Stimulated activated naive B cell treated with anti-CD40 and anti-IgM and Interleukin-4, amounts not matched to agents 10 μg/mL and 1 μg/mL and 100 μg/mL, for 72 hours (primary cell): ENCODE measurements at regions not wholly inside any gene's neighbourhood (a gene's known extent, or its start where the extent isn't known, plus 50 kb on each side); places are given as distances from the start of the nearest gene placed in this dataset.
"Not testable (repeated sequence)": the region's sequence is repeated elsewhere in the genome, so short reads cannot be mapped to it uniquely, and the experiment has no call there.

Source experiments
- ATAC-seq, 2 donors: fragments of 150-1000 bp; cut with Tn5 transposase; replicated peaks; 2 replicates each; pipeline ENCODE4 v1.10.0; 2021; ENCODE audit warnings: moderate library complexity in 1 of 2
- DNase-seq: peaks from one replicate; pipeline ENCODE4 v3.0.0; 2021
- H3K27ac Mint-ChIP-seq: one replicate; pipeline ENCODE4 v1.8.0; 2022; ENCODE audit warnings: mild to moderate bottlenecking, mixed read lengths
- H3K27me3 Mint-ChIP-seq, 2 donors: one replicate each; pipeline ENCODE4 v1.8.0; 2022; ENCODE audit warnings: mixed read lengths in 2 of 2
- H3K36me3 Mint-ChIP-seq, 2 donors: one replicate each; pipeline ENCODE4 v1.8.0; 2022; ENCODE audit warnings: mixed read lengths in 2 of 2, mild to moderate bottlenecking in 1 of 2
- H3K4me1 Mint-ChIP-seq, 2 donors: one replicate each; pipeline ENCODE4 v1.8.0; 2022; ENCODE audit warnings: mixed read lengths in 2 of 2, mild to moderate bottlenecking in 1 of 2
- H3K4me3 Mint-ChIP-seq, 2 donors: one replicate each; pipeline ENCODE4 v1.8.0; 2022; ENCODE audit warnings: mild to moderate bottlenecking in 2 of 2, mixed read lengths in 2 of 2, moderate library complexity in 1 of 2
- H3K9me3 Mint-ChIP-seq, 2 donors: one replicate each; pipeline ENCODE4 v1.8.0; 2022; ENCODE audit warnings: mixed read lengths in 2 of 2, mild to moderate bottlenecking in 1 of 2

DNA sequence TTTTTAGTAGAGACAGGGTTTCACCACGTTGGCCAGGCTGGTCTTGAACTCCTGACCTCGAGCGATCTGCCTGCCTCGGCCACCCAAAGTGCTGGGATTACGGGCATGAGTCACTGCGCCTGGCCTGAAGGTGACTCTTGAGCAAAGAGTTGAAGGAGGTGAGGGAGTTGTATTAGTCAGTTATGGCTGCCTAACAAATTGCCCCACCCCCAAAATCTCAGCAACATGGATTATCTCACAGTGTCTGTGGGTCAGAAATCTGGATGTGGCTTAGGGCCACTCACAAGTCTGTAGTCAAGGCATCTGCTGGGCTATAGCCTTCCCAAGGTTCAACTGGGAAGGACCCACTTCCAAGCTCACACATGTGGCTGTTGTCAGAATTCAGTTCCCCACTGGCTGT lies 52.8 kb upstream of the ADGRE5 start:
- ATAC-seq = no peak
- Mint-ChIP-seq H3K27me3 (peaks cover 0 to 12% of the 10 kb centered on the region in 2 donors), H3K36me3 (no peaks in the 10 kb centered on the region)

DNA sequence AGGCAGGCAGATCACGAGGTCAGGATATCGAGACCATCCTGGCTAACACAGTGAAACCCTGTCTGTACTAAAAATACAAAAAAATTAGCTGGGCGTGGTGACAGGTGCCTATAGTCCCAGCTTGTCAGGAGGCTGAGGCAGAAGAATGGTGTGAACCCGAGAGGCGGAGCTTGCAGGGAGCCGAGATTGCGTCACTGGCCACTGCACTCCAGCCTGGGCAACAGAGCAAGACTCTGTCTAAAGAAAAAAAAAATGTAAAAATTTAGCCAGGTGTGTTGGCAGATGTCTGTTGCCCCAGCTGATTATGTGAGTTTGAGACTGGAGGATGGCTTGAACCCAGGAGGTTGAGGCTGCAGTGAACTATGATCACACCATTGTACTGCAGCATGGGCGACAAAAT lies 54.2 kb upstream of the ADGRE5 start:
- DNase-seq, H3K36me3 Mint-ChIP-seq, H3K4me1 Mint-ChIP-seq, H3K27me3 Mint-ChIP-seq, H3K9me3 Mint-ChIP-seq, H3K4me3 Mint-ChIP-seq, H3K27ac Mint-ChIP-seq, ATAC-seq: not testable (repeated sequence)

More for the DNA sequence above, 52.8 kb upstream of the ADGRE5 start:
- no peaks in the 10 kb centered on the region for H3K9me3 Mint-ChIP-seq
- no peak overlapping the region for H3K27ac Mint-ChIP-seq
- no peak for DNase-seq
- peaks cover 0 to 1% of the 10 kb centered on the region in 2 donors for H3K4me1 Mint-ChIP-seq
- H3K4me3 Mint-ChIP-seq = no peak overlapping the region

DNA sequence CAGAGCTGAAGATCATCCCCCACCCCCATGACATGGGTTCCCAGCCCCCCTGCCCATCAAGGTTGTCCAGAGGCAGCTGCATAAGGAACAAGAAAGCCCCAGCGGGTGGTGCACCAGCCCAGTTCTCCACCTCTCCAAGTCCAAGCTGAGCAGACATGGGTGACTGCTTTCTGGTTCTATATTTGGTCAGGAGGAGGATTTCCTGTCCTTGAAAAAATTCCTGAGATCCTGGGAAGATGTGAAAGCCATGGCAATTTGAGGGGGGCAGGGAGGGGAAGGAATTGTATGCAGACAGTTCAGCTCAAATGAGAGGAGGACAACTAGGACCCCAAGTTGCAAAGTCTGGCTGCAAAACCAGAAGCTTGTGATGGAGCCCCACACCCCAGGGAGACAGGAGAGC lies 55.4 kb upstream of the ADGRE5 start:
- no peak overlapping the region for H3K27ac Mint-ChIP-seq
- no peak overlapping the region for H3K4me3 Mint-ChIP-seq
- no peak for ATAC-seq
- peaks cover 0 to 1% of the 10 kb centered on the region in 2 donors for H3K4me1 Mint-ChIP-seq
- H3K9me3 Mint-ChIP-seq = no peaks in the 10 kb centered on the region
- peaks cover 0 to 3% of the 10 kb centered on the region in 2 donors for H3K36me3 Mint-ChIP-seq
- DNase-seq = no peak
- H3K27me3 Mint-ChIP-seq = peaks cover 0 to 5% of the 10 kb centered on the region in 2 donors

DNA sequence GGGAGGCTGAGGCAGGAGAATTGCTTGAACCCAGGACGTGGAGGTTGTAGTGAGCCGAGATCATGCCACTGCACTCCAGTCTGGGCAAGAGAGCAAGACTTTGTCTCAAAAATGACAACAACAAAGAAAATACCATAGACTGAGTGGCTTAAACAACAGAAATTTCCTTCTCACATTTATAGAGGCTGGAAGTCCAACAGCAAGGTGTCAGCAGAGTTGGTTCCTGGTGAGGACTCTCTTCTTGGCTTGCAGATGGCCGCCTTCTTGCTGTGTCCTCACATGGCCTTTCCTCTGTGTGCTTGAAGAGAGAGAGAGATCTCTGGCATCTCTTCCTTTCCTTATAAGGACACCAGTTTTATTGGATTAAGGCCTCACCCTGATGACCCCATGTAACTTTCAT lies 56.1 kb upstream of the ADGRE5 start:
- Mint-ChIP-seq H3K4me1 (peaks cover 0 to 1% of the 10 kb centered on the region in 2 donors), H3K27ac (no peak overlapping the region)
- ATAC-seq = no peak

DNA sequence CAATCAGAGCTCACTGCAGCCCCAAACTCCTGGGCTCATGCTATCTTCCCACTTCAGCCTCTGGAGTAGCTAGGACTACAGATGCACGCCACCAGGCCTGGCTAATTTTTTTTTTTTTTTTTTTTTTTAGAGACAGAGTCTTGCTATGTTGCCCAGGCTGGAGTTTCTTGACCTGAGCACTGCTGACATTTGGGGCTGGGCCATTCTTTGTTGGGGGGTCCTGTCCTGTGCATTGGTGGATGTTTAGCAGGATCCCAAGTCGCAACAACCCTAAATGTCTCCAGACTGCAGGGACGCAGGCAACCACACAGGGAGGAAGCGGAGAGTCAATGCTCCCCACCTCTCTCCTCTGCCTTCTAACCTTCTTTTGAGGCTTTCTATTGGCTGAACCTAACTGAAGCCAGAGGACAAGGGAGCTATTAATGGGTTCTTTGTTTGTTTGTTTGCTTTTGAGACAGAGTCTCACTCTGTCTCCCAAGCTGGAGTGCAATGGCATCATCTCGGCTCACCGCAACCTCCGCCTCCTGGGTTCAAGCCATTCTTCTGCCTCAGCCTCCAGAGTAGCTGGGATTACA lies 58.3 kb upstream of the ADGRE5 start:
- Mint-ChIP-seq H3K4me1 (peaks cover 0 to 1% of the 10 kb centered on the region in 2 donors), H3K4me3 (no peak overlapping the region), H3K36me3 (peaks cover 0 to 13% of the 10 kb centered on the region in 2 donors), H3K27me3 (no peaks in the 10 kb centered on the region), H3K27ac (no peak overlapping the region), H3K9me3 (peaks cover 0 to 6% of the 10 kb centered on the region in 2 donors)
- ATAC-seq (no peak), DNase-seq (no peak)

More for the DNA sequence above, 56.1 kb upstream of the ADGRE5 start:
- peaks cover 0 to 5% of the 10 kb centered on the region in 2 donors for H3K27me3 Mint-ChIP-seq
- DNase-seq = no peak
- H3K36me3 Mint-ChIP-seq = peaks cover 0 to 4% of the 10 kb centered on the region in 2 donors
- peaks cover 0 to 2% of the 10 kb centered on the region in 2 donors for H3K9me3 Mint-ChIP-seq
- no peak overlapping the region for H3K4me3 Mint-ChIP-seq

DNA sequence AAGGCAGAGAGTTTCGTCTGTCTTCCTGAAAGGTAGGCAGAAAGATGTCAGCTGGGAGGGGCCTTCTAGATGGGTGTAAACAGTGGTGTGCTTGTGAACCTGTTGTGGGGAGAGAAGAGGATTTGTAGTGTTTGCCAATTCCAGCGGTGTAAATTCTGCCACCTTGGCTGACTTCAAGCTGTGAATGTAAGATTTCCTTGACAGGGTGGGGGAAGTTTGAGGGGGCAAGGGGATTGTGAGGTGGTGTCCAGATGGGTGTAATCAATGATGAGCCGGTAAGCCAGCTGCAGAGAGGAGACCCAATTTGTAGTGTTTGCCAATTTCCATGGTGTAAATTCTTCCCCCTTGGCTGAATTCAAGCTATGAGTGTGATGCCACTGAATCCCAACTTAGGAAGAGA lies 61.0 kb upstream of the ADGRE5 start:
- Mint-ChIP-seq H3K4me3 (no peak overlapping the region), H3K36me3 (peaks cover 0 to 13% of the 10 kb centered on the region in 2 donors), H3K27me3 (no peaks in the 10 kb centered on the region), H3K27ac (no peak overlapping the region), H3K9me3 (peaks cover 0 to 6% of the 10 kb centered on the region in 2 donors), H3K4me1 (no peaks in the 10 kb centered on the region)
- DNase-seq (no peak), ATAC-seq (no peak)

DNA sequence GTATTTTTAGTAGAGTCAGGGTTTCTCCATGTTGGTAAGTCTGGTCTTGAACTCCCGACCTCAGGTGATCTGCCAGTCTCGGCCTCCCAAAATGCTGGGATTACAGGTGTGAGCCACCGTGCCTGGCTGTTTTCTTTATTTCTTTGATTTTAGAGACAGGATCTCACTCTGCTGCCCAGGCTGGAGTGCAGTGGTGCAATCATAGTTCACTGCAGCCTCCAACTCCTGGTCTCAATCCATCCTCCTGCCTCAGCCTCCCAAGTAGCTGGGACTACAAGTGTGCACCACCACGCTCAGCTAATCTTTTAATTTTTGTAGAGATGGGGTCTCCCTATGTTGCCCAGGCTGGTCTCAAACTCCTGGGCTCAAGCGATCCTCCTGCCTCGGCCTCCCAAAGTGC lies 61.5 kb upstream of the ADGRE5 start:
- not testable (repeated sequence) for H3K4me1 Mint-ChIP-seq, H3K27me3 Mint-ChIP-seq, H3K27ac Mint-ChIP-seq, ATAC-seq, DNase-seq, H3K4me3 Mint-ChIP-seq, H3K9me3 Mint-ChIP-seq
- peaks cover 0 to 13% of the 10 kb centered on the region in 2 donors for H3K36me3 Mint-ChIP-seq

DNA sequence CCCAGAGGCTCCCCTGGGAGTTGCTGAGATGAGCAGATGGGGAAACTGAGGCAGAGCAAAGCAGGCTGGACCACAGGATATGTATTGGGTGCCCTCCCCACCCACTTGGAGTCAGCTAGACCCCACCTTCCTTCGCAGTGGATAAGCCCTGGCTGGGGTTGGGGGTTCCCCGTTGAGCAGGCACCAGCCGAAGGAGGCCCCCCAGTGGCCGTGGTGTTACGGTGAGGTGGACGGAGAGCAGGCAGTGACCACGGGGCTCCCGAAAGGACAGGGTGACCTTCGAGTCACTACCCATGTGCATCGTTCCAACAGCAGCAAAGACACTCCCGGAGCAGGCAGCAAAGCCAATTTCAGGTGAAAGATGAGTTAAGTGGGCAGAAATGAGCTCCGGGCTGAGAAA lies 62.4 kb upstream of the ADGRE5 start:
- H3K36me3 Mint-ChIP-seq = peaks cover 0 to 13% of the 10 kb centered on the region in 2 donors
- ATAC-seq (no peak), DNase-seq (no peak)
- no peak overlapping the region for H3K4me3 Mint-ChIP-seq
- H3K4me1 Mint-ChIP-seq = no peaks in the 10 kb centered on the region
- H3K27me3 Mint-ChIP-seq = no peaks in the 10 kb centered on the region
- H3K9me3 Mint-ChIP-seq = peaks cover 0 to 6% of the 10 kb centered on the region in 2 donors
- H3K27ac Mint-ChIP-seq = no peak overlapping the region

DNA sequence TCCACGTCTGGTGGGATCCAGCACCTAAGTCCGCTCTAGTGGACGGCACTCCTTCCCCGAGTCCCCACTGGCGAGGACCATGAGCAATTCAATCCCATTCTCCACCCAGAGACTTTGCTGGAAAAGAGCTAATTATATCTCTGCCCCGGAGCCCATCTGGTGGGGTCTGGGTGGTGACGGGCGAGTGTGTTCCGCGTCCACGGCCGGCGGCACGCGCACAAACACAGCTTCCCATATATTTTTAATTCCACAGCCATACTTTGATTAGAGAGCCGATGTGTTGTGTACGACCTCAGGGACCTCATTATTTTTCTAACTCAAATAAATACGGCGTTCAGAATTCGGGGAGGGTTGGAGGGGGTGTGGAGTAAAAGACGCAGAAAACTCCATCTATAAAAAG lies 64.1 kb upstream of the ADGRE5 start:
- H3K4me1 Mint-ChIP-seq = no peaks in the 10 kb centered on the region
- H3K27ac Mint-ChIP-seq = no peak overlapping the region
- no peak for ATAC-seq

DNA sequence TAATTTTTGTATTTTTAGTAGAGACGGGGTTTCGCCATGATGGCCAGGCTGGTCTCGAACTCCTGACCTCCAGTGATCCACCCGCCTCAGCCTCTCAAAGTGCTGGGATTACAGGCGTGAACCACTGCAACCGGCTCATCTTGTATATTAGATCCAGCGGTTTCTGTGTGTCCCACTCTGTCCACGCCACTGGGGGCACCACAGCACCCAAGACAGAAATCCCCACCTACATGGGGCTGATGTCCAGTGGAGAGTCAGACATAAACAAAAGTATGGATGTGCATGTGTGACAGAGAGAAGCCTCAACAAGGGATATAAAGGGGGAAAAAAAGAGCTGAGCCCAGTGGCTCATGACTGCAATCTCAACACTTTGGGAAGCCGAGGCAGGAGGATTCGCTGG lies 65.8 kb upstream of the ADGRE5 start:
- Mint-ChIP-seq H3K27ac (no peak overlapping the region), H3K4me3 (no peak overlapping the region), H3K36me3 (peaks cover 0 to 10% of the 10 kb centered on the region in 2 donors), H3K4me1 (peaks cover under 1 to 2% of the 10 kb centered on the region in 2 donors), H3K9me3 (peaks cover 0 to 6% of the 10 kb centered on the region in 2 donors), H3K27me3 (no peaks in the 10 kb centered on the region)
- no peak for DNase-seq
- ATAC-seq = no peak

More for the DNA sequence above, 64.1 kb upstream of the ADGRE5 start:
- DNase-seq = no peak
- Mint-ChIP-seq H3K36me3 (peaks cover 0 to 13% of the 10 kb centered on the region in 2 donors), H3K9me3 (peaks cover 0 to 6% of the 10 kb centered on the region in 2 donors), H3K4me3 (no peak overlapping the region), H3K27me3 (no peaks in the 10 kb centered on the region)

DNA sequence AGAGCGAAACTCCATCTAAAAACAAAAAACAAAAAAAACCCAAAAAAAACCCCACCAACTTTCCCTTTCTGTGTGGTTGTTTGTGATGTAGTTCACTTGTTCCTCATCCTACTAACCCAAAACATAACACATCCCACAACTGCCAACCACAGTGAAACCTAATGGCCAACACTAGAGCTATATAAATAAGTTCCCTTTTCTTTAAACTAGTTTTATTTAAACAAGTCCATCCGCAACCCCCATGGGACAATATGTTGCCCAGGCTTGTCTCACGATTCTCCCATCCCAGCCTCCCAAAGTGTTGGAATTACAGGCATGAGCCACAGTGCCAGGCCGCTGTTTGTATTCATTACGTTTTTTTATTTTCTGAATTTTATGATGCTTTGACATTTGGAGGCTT lies 71.2 kb upstream of the ADGRE5 start:
- peaks cover 6 to 7% of the 10 kb centered on the region in 2 donors for H3K36me3 Mint-ChIP-seq
- peak overlapping the region; percentile 75 for H3K27ac Mint-ChIP-seq
- H3K4me1 Mint-ChIP-seq = peaks cover 7 to 14% of the 10 kb centered on the region in 2 donors
- H3K9me3 Mint-ChIP-seq = peaks cover 0 to 8% of the 10 kb centered on the region in 2 donors
- no peak overlapping the region for H3K4me3 Mint-ChIP-seq
- DNase-seq (peak; percentile 17), ATAC-seq (peak; percentile 95 to 96)
- H3K27me3 Mint-ChIP-seq = no peaks in the 10 kb centered on the region

DNA sequence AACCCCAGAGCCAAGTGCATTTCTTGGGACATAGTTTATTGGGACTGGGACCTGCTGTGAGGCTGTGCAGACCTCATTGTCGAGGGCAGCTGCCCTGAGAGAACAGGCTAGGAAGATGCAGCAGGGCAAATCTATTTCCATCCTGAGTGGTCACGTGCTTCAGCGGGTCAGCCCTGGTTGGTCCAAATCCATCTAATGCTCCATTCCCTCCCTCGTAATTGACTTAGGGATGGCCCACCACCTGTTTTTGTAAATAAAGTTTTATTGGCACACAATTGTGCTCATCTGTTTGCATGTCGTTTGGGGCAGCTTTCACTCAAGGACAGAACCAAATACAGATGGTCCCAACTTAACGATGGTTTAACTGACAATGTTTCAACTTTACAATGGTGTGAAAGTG lies 75.5 kb upstream of the ADGRE5 start:
- H3K4me1 Mint-ChIP-seq = peaks cover 7 to 14% of the 10 kb centered on the region in 2 donors
- H3K36me3 Mint-ChIP-seq = peaks cover 6 to 7% of the 10 kb centered on the region in 2 donors
- DNase-seq = no peak
- ATAC-seq = no peak
- H3K27ac Mint-ChIP-seq = no peak overlapping the region
- peaks cover 0 to 7% of the 10 kb centered on the region in 2 donors for H3K27me3 Mint-ChIP-seq
- H3K4me3 Mint-ChIP-seq = no peak overlapping the region
- peaks cover 0 to 8% of the 10 kb centered on the region in 2 donors for H3K9me3 Mint-ChIP-seq

DNA sequence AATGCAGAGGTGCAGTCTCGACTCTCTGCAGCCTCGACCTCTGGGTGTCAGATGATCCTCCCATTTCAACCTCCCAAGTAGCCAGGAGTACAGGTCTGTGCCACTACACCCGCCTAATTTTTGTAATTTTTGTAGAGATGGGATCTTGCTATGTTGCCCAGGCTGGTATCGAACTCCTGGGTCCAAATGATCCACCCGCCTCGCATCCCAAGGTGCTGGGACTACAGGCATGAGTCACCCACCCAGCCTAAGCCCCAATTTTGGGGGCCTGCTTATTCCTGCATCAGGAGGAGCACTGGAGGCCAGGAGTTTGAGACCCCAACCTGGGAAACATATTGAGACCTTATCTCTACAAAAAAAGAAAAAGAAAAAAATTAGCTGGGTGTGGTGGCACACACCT lies 80.1 kb upstream of the ADGRE5 start:
- ATAC-seq = no peak
- no peak for DNase-seq
- Mint-ChIP-seq H3K4me3 (no peak overlapping the region), H3K4me1 (no peaks in the 10 kb centered on the region), H3K27ac (no peak overlapping the region), H3K9me3 (no peaks in the 10 kb centered on the region), H3K36me3 (no peaks in the 10 kb centered on the region), H3K27me3 (peaks cover 0 to 16% of the 10 kb centered on the region in 2 donors)

DNA sequence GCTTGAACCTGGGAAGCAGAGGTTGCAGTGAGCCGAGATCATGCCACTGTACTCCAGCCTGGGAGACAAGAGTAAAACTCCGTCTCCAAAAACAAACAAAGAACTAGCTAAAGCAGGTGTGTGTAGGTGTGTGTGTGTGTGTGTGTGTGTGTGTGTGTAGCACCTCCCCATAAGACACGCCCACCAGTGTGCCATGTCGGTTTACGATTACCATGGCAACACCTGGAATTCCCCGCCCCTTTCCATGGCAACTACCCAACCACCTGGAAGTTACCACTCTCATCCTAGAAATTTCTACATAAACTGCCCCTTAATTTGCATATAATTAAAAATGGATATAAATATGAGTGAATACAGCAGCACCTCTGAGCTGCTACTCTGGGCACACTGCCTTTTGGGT lies 80.9 kb upstream of the ADGRE5 start:
- Mint-ChIP-seq H3K4me3 (no peak overlapping the region), H3K9me3 (no peaks in the 10 kb centered on the region), H3K27me3 (peaks cover 0 to 18% of the 10 kb centered on the region in 2 donors), H3K36me3 (no peaks in the 10 kb centered on the region), H3K4me1 (no peaks in the 10 kb centered on the region), H3K27ac (no peak overlapping the region)
- ATAC-seq = no peak
- no peak for DNase-seq

DNA sequence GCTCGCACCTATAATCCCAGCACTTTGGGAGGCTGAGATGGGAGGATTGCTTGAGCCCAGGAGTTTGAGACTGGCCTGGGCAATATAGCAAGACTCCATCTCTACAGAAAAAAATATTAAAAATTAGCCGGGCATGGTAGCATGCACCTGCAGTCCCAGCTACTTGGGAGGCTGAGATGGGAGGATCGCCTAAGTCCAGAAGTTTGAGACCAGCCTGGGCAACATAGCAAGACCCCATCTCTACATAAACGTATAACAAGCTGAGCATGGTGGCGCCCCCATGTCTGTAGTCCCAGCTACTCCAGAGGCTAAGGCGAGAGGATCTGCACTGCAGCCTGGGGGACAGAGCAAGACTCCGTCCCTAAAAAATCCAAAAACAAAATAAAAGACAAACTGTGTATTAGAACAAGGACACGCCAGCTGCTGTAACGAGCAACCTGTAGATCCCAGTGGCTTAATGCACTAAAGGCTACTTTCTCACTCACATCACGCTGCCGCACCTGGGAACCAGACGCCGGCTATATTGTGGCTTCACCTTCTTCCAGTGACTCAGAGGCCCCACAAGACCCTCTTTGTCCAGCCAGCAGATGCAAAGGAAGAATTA lies 81.9 kb upstream of the ADGRE5 start:
- H3K9me3 Mint-ChIP-seq, H3K36me3 Mint-ChIP-seq, H3K4me3 Mint-ChIP-seq, H3K27ac Mint-ChIP-seq, DNase-seq, H3K4me1 Mint-ChIP-seq, ATAC-seq: not testable (repeated sequence)
- H3K27me3 Mint-ChIP-seq = peaks cover 0 to 19% of the 10 kb centered on the region in 2 donors
